IPS-NIHi11 (cell line): ENCODE measurements at regions not wholly inside any gene's neighbourhood (a gene's known extent, or its start where the extent isn't known, plus 50 kb on each side); places are given as distances from the start of the nearest gene placed in this dataset.

Experiments
- DNase-seq: peaks from one replicate; pipeline ENCODE4 v3.0.0; 2012; ENCODE audit warnings: mixed read lengths, low spot score

- no peak for DNase-seq
These were observed 475.8 kb downstream of the FOXO1 start for GRCh38 chr13:40190641-40191100.

GRCh38 chr13:40191186-40191980 lies 475.1 kb downstream of the FOXO1 start:
- no peak for DNase-seq

DNA sequence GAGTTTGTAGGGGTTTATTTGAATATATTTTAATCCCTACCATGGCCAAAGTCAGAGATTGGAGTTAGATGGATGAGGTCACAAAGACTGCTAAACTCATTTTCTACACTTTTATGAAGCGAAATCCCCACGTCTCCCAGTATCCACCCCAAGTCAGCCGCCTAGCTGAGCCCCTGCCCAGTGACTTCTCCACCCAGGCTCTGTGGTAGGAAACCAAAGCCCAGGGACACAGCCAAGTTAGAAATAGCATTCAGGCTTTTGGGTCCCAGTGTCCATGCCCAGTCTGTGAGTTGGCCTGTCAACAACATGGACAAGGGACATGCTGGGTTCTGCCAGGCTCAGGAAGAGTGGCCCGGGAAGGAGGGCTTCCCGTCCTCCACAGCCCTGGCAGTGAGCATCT lies 474.0 kb downstream of the FOXO1 start:
- no peak for DNase-seq

DNA sequence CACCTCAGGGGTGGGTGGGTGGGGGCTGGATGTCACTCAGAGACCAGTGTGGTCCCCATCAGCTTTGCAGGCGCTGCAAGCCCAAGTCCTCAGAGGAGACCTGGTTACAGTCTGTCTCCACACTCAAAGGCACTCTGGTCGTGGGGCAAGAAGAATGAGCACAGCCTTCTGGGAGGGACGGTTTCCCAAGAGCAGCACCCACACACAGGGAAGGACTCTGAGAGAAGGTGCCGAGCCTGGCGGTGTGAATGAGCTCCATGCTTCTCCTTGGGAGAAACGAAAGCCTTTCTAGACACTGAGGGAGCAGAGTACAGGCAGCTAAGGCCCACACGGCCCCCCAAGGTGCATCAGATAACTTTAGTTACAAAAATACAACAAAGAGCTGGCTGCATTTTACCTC lies 473.6 kb downstream of the FOXO1 start:
- DNase-seq, result no peak

DNA sequence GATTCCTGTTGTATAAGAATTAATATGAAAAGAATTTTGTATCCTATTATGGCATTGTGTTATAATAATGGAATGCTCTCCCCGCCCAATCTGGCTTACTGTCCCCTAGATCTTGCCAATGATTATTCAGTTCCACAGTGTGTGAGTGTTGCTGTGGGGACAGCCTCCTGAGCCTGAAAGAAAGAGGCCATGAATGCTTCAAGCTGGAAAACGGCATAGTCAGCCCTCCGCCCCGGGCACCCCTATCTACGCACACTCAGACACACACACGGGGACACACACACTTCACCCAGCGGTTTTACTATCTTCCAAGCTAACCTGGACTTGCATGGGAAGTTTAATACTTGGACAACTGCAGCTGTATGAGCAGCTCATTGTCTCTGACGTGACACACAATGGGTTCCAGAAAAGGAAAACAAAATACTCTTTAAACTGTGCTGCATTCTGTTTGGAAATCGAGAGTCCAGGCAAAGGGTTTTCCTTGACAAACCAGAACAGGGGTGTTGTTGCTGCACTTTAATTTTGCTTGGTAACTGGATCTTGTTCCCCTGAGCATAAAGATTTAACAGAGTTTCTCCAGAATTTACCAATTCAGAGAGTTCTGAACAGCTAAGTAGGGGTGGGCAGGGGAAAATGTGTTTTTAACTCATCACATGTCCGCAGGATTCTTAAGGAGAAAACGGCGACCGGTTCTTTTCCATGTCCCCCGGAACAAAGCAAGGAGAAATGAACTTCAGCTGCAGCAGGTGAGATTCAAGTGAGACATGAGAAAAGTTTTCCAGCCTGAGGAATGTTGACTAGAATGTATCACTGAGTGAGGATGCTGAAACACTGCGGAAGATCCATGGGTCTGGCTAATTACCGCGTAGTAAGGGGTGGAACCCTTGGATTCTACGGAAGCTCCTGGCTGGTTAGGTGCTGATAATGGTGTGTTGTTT lies 472.9 kb downstream of the FOXO1 start:
- DNase-seq, result no peak

- no peak for DNase-seq
These were observed 472.1 kb downstream of the FOXO1 start for GRCh38 chr13:40194224-40194806.

- no peak for DNase-seq
These were observed 469.4 kb downstream of the FOXO1 start for GRCh38 chr13:40197049-40197448.

GRCh38 chr13:40197936-40198595 lies 468.4 kb downstream of the FOXO1 start:
- no peak for DNase-seq

GRCh38 chr13:40200273-40200978 lies 466.0 kb downstream of the FOXO1 start:
- no peak for DNase-seq

- DNase-seq, result no peak
These were observed 462.2 kb downstream of the FOXO1 start for GRCh38 chr13:40204246-40204645.

GRCh38 chr13:40205771-40206240 lies 460.6 kb downstream of the FOXO1 start:
- DNase-seq, result no peak

DNA sequence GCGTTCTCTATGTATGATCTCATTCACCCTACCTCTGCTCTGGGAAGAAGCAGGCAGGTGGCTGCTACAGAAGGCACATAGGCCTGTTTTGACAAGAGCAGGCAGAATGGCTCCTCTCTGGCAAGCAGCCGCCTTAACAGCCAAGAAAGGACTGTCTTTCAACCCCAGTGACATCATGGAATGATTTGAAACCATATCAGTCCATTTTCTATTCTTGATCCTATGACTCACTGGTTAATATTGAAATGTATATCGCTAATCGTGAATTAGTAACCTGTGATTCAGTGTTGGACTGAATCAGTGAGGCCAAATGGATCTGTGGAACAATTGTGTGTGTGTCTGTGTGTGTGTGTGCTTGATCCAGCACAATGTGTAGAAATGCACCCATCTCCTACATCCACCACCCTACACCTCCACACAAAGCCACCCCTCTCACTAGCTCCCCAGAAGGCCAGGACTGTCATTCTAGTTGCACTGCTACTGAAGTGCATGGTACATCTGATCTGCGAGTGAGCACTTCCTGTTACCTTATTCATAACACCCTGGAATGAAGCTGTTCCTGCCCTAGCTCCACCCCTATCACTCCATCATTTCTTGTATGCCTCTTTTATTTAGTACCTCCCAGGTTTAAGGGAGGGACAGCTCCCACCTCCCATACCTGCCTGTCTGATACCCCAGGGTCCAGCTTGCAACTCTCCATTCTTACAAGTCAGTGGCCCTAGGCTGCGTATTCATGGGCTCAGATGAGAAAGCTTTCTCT lies 460.0 kb downstream of the FOXO1 start:
- no peak for DNase-seq

DNA sequence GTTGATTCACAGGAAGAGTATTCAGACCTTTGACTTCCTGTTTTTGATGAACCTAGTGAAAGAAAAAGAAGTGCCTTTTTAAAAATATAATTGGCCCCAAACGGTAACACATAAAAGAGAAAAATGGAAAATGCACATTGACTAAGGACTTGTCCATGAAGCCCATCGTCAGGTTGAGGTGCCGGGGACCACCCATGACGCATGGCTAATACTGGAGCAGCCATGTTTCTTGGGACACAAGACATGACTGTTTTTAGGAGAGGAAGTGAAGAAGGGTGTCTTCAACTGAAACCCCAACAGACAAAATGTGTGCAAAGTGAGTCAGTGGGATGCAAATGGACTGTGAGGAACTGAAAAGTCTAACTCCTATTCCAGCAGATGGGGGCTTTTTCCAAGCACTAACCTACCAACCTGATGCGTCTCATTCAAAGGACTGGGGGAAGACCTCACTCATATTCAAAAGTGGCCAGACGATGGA lies 459.4 kb downstream of the FOXO1 start:
- no peak for DNase-seq

DNA sequence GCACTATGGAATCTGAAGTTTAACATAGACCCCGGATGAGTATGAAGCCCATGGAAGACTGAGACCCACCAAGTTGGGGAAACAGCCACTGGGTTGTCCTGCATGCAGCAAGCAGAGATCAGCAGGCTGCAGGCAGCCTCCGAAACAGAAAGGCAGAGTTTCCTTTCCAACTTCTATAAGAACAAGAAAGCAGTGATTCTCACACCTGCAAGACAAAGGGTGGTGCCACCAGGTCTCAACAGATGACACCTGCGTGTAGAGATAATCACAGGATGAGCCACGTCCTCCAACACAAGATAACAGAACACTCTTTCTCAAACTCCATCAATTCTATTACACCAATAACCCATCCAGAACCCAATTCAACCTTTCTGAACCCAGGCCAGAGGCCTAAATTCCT lies 457.9 kb downstream of the FOXO1 start:
- DNase-seq, result no peak

DNA sequence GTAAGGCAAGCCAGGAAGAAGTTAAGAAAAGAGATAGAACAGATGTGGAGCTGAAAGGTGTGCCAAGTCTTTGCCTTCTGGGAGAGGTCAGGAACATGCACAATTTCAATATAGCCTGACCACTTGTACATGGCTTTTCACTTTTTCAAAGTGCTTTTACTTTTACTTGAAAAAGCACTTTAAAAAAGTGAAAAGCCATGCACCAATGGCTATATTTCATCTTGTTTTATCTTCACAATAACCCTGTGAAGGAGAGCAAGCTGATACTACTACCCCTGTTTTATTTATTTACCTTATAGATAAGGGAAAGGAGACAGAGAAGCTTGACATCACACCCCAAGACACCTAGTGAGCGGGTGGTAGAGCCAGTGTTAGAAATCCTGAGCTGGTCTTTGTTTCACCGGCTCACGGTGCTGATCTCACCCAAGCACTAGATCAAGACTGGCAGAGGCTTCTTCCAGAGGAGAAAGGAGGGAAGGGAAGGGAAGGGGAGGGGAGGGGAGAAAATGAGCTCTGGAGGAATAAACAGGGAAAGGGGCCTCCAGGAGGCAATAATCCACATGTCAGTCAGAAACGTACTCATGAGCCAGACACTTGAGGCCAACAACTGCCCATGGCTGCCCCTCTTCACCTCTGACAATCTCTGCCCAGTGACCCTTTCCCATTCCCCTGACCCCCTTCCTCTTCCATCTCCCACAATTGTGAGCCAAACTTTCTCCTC lies 455.4 kb downstream of the FOXO1 start:
- no peak for DNase-seq

- no peak for DNase-seq
These were observed 454.9 kb downstream of the FOXO1 start for GRCh38 chr13:40211586-40211968.

DNA sequence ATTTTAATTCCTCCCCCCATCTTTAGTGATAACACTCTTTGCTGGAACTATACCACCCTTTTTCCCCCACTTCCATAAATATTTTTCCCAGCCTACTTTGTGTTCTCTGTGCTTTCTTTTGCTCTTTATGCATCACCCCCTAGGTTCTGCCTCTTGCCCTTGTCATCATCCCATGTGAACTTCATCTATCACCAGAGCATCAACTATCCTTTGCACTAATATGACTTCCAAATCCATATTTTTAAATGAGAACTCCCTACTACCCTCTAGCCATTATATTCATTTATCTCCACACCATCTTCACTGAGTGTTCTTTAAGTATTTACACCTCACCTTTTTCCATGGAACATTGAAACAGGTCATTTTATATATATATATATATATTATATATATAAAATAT lies 452.7 kb downstream of the FOXO1 start:
- DNase-seq, result no peak

DNA sequence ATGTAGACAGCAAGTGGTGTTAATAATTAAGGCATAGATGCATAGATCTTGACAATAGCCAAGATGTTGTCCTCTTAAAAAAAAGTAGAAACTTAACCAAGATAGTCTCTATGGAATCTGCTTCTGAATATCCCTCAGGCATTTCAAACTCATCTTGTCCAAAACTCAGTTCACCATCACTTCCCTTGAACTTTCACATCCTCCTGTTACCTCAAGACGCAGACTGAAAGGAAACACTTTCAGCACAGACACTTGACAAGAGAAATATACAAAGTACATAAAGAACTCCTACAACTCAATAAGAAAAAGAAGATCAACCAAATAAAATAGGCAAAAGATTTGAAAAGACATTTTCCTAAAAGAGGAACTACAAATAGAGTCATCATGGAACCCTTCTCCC lies 451.1 kb downstream of the FOXO1 start:
- DNase-seq, result no peak

DNA sequence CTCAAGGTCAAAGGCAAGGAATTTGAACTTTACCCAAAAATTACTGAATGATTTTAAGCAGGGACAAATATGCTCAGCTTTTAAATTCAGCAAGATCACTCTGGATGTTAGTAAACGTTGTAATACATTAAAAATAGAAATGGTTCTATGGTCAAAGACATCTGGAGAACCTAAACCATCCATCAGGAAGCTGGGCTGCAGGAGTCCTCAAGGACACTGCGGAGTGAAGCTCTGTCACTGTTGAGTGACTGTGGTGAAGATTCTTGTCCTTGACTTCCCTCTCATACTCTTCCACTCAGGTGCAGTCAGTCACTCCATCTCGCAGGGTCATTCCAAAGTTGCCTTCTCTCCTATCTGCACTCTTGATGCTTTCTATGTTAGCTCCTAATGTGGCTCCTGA lies 450.7 kb downstream of the FOXO1 start:
- DNase-seq, result no peak

DNA sequence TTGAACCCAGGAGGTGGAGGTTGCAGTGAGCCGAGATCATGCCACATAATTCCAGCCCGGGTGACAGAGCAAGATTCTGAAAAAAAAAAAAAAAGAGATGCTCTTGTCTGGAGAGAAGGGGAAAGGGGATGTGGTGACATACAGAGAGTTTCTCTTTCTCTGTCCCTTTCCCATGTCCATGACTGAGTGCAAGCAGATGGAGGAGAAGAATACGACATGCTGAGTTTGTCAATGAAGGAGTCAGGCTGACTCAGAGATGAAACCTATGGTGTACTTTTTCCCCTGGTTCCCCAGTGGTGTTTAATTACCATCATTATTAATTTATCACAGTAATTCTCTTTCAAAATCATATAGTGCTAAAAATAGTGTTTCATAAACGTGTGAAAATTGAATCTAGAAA lies 448.8 kb downstream of the FOXO1 start:
- DNase-seq, result no peak
